A549 (cell line): ENCODE measurements at regions not wholly inside any gene's neighbourhood (a gene's known extent, or its start where the extent isn't known, plus 50 kb on each side); places are given as distances from the start of the nearest gene placed in this dataset.

Experiments
- CTCF ChIP-seq: fragments of >200 bp; sonication (Bioruptor Twin); formaldehyde crosslinking; IDR thresholded peaks from 3 replicates; pipeline ENCODE4 v1.5.1; 2016
- EHMT2 ChIP-seq: fragments of 200-600 bp; sonication (generic); IDR thresholded peaks from 2 replicates; pipeline ENCODE4 v1.6.1; 2016; ENCODE audit warnings: antibody characterized with exemption, low read depth, mild to moderate bottlenecking, moderate library complexity
- JUN ChIP-seq, 2 experiments: fragments of >200 bp; sonication (Bioruptor Twin); formaldehyde crosslinking; IDR thresholded peaks; 2 replicates in 1 of 2; 3 replicates in 1 of 2; pipeline ENCODE4 v1.6.1; 2016 to 2017
- JUNB ChIP-seq: fragments of >200 bp; sonication (Bioruptor Twin); formaldehyde crosslinking; IDR thresholded peaks from 2 replicates; pipeline ENCODE4 v1.6.1; 2016

- TF ChIP-seq JUN (IDR thresholded peaks at IDR 0.05) (no peak), EHMT2 (no peak), CTCF (no peak), JUNB (no peak)
Observed at GRCh38 chr2:139159177-139159576, 379.0 kb upstream of the NXPH2 start.
